ENCODE measurements at regions not wholly inside any gene's neighbourhood (a gene's known extent, or its start where the extent isn't known, plus 50 kb on each side); places are given as distances from the start of the nearest gene placed in this dataset.

GRCh38 chr10:3499120-3499519 is 285.9 kb downstream of the KLF6 start:
- H3K36me3 ChIP-seq (ENCODE audit: control insufficient read depth, insufficient read depth, low read length) = no peaks in the 10 kb centered on the region
- 100% methylated on average over 2 of the region's 4 CpGs; no CpG with 5 or more reads in 1 of the 2 experiments for WGBS, 2 experiments (ENCODE audit: insufficient coverage in 2 of 2)
- peaks cover 4% of the 10 kb centered on the region for H3K4me1 ChIP-seq (ENCODE audit: control insufficient read depth, insufficient read depth, low read length, poor library complexity, severe bottlenecking)
- no peaks in the 10 kb centered on the region for H3K9me3 ChIP-seq (ENCODE audit: control insufficient read depth, low read length)
- H3K4me3 ChIP-seq (ENCODE audit: extremely low read depth, insufficient read depth, low read length, poor library complexity, severe bottlenecking) = no peak overlapping the region
- no peak overlapping the region for H3K27ac ChIP-seq (ENCODE audit: low read depth, low read length, severe bottlenecking)

GRCh38 chr10:3497581-3497980 is 287.4 kb downstream of the KLF6 start:
- Histone ChIP-seq H3K36me3 (ENCODE audit: control insufficient read depth, insufficient read depth, low read length) (no peaks in the 10 kb centered on the region), H3K4me3 (ENCODE audit: extremely low read depth, insufficient read depth, low read length, poor library complexity, severe bottlenecking) (no peak overlapping the region), H3K9me3 (ENCODE audit: control insufficient read depth, low read length) (no peaks in the 10 kb centered on the region), H3K27ac (ENCODE audit: low read depth, low read length, severe bottlenecking) (no peak overlapping the region), H3K4me1 (ENCODE audit: control insufficient read depth, insufficient read depth, low read length, poor library complexity, severe bottlenecking) (peaks cover 4% of the 10 kb centered on the region)
- 70 to 100% methylated on average over 2 of the region's 7 CpGs for whole genome bisulfite sequencing, 2 experiments (ENCODE audit: insufficient coverage in 2 of 2)

- Histone ChIP-seq H3K27ac (ENCODE audit: low read depth, low read length, severe bottlenecking) (no peak overlapping the region), H3K36me3 (ENCODE audit: control insufficient read depth, insufficient read depth, low read length) (no peaks in the 10 kb centered on the region), H3K4me3 (ENCODE audit: extremely low read depth, insufficient read depth, low read length, poor library complexity, severe bottlenecking) (no peak overlapping the region), H3K4me1 (ENCODE audit: control insufficient read depth, insufficient read depth, low read length, poor library complexity, severe bottlenecking) (peaks cover 4% of the 10 kb centered on the region), H3K9me3 (ENCODE audit: control insufficient read depth, low read length) (no peaks in the 10 kb centered on the region)
- WGBS, 2 experiments (ENCODE audit: insufficient coverage in 2 of 2) = 82 to 89% methylated on average over 6 to 7 of the region's 7 CpGs
These were observed 288.9 kb downstream of the KLF6 start for GRCh38 chr10:3496138-3496537.

DNA sequence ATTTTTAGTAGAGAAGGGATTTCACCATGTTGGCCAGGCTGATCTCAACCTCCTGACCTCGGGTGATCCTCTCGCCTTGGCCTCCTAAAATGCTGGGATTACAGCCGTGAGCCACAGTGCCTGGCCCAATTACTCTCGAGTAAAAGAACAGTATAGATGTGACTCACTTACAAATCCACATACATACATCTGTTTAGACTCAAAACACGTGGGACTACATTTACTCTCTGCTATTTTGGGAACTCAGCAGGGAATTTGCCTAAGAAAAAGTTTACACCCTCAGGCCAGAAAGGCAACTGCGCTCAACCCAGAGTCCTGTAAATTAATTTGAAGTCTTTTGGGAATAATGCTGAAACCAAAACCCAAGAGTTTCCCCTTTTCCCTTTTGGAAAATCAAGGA is 289.7 kb downstream of the KLF6 start:
- Histone ChIP-seq H3K27ac (ENCODE audit: low read depth, low read length, severe bottlenecking) (no peak overlapping the region), H3K4me1 (ENCODE audit: control insufficient read depth, insufficient read depth, low read length, poor library complexity, severe bottlenecking) (peaks cover 4% of the 10 kb centered on the region), H3K9me3 (ENCODE audit: control insufficient read depth, low read length) (no peaks in the 10 kb centered on the region), H3K36me3 (ENCODE audit: control insufficient read depth, insufficient read depth, low read length) (no peaks in the 10 kb centered on the region), H3K4me3 (ENCODE audit: extremely low read depth, insufficient read depth, low read length, poor library complexity, severe bottlenecking) (no peak overlapping the region)
- 88 to 93% methylated on average over 4 of the region's 6 CpGs for WGBS, 2 experiments (ENCODE audit: insufficient coverage in 2 of 2)

DNA sequence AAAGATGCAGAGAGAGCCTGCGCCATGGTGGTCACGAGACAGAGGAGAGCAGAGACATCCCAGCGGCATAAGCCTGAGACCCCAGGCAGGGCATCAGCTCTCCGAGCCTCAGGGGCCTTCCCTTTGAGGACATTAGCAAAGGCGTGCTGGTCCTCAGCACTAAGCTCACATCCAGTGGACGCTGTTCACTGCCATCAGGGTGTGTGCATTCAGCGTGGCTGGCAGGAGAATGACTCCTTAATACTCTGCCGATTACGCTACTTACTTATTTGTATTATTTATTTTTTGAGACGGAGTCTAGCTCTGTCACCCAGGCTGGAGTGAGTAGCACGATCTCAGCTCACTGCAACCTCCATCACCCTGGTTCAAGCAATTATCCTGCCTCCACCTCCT is 290.2 kb downstream of the KLF6 start:
- no peaks in the 10 kb centered on the region for H3K9me3 ChIP-seq (ENCODE audit: control insufficient read depth, low read length)
- 95 to 99% methylated on average over 4 to 7 of the region's 11 CpGs for whole genome bisulfite sequencing, 2 experiments (ENCODE audit: insufficient coverage in 2 of 2)
- no peak overlapping the region for H3K4me3 ChIP-seq (ENCODE audit: extremely low read depth, insufficient read depth, low read length, poor library complexity, severe bottlenecking)
- peaks cover 4% of the 10 kb centered on the region for H3K4me1 ChIP-seq (ENCODE audit: control insufficient read depth, insufficient read depth, low read length, poor library complexity, severe bottlenecking)
- no peak overlapping the region for H3K27ac ChIP-seq (ENCODE audit: low read depth, low read length, severe bottlenecking)
- no peaks in the 10 kb centered on the region for H3K36me3 ChIP-seq (ENCODE audit: control insufficient read depth, insufficient read depth, low read length)

GRCh38 chr10:3494131-3494837 is 290.7 kb downstream of the KLF6 start:
- Histone ChIP-seq H3K36me3 (ENCODE audit: control insufficient read depth, insufficient read depth, low read length) (no peaks in the 10 kb centered on the region), H3K9me3 (ENCODE audit: control insufficient read depth, low read length) (no peaks in the 10 kb centered on the region), H3K4me3 (ENCODE audit: extremely low read depth, insufficient read depth, low read length, poor library complexity, severe bottlenecking) (no peak overlapping the region), H3K4me1 (ENCODE audit: control insufficient read depth, insufficient read depth, low read length, poor library complexity, severe bottlenecking) (peaks cover under 1% of the 10 kb centered on the region), H3K27ac (ENCODE audit: low read depth, low read length, severe bottlenecking) (no peak overlapping the region)
- 92 to 95% methylated on average over 17 to 19 of the region's 22 CpGs for WGBS, 2 experiments (ENCODE audit: insufficient coverage in 2 of 2)

DNA sequence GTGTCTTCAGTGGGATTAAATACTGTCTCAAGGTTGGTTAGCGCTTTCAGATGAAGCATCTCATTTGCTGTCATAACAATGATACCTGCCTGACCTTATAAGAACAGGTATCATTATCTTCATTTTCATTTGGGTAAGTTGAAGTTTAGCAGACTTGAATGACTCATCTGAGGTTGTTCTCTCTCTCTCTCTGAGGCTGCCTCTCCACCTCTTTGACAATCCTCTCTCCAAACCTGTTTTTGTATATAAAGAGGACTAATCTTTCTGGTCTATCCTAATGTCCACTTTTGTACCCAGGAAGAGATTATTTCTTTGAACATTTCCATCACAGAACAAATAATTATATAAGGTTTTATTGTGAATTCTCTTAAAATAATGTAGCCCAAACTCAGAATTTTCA is 291.4 kb downstream of the KLF6 start:
- Histone ChIP-seq H3K27ac (ENCODE audit: low read depth, low read length, severe bottlenecking) (no peak overlapping the region), H3K4me1 (ENCODE audit: control insufficient read depth, insufficient read depth, low read length, poor library complexity, severe bottlenecking) (no peaks in the 10 kb centered on the region), H3K36me3 (ENCODE audit: control insufficient read depth, insufficient read depth, low read length) (no peaks in the 10 kb centered on the region), H3K4me3 (ENCODE audit: extremely low read depth, insufficient read depth, low read length, poor library complexity, severe bottlenecking) (no peak overlapping the region), H3K9me3 (ENCODE audit: control insufficient read depth, low read length) (no peaks in the 10 kb centered on the region)
- WGBS, 2 experiments (ENCODE audit: insufficient coverage in 2 of 2) = 80% methylated on average over 1 of the region's 1 CpG; no CpG with 5 or more reads in 1 of the 2 experiments

DNA sequence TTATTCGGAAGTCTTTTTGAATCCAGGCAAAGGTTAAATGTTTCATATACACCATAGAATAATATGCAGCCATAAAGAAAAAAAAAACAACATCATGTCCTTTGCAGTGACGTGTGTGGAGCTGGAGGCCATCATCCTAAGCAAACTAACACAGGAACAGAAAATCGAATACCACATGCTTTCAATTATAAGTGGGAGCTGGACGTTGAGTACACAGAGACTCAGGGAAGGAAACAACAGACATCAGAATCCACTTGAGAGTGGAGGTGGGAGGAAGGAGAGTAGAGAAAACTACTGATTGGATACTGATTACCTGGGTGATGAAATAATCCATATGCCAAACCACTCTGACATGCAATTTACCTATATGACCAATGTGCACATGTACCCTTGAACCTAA is 293.4 kb downstream of the KLF6 start:
- Histone ChIP-seq H3K9me3 (ENCODE audit: control insufficient read depth, low read length) (no peaks in the 10 kb centered on the region), H3K27ac (ENCODE audit: low read depth, low read length, severe bottlenecking) (no peak overlapping the region), H3K4me1 (ENCODE audit: control insufficient read depth, insufficient read depth, low read length, poor library complexity, severe bottlenecking) (peaks cover 8% of the 10 kb centered on the region), H3K4me3 (ENCODE audit: extremely low read depth, insufficient read depth, low read length, poor library complexity, severe bottlenecking) (no peak overlapping the region), H3K36me3 (ENCODE audit: control insufficient read depth, insufficient read depth, low read length) (no peaks in the 10 kb centered on the region)
- WGBS, 2 experiments (ENCODE audit: insufficient coverage in 2 of 2) = no CpG with 5 or more reads among the region's 4 CpGs

GRCh38 chr10:3487228-3487627 is 297.8 kb downstream of the KLF6 start:
- Histone ChIP-seq H3K4me1 (ENCODE audit: control insufficient read depth, insufficient read depth, low read length, poor library complexity, severe bottlenecking) (peaks cover 29% of the 10 kb centered on the region), H3K27ac (ENCODE audit: low read depth, low read length, severe bottlenecking) (no peak overlapping the region), H3K36me3 (ENCODE audit: control insufficient read depth, insufficient read depth, low read length) (no peaks in the 10 kb centered on the region), H3K9me3 (ENCODE audit: control insufficient read depth, low read length) (no peaks in the 10 kb centered on the region), H3K4me3 (ENCODE audit: extremely low read depth, insufficient read depth, low read length, poor library complexity, severe bottlenecking) (no peak overlapping the region)
- 45 to 75% methylated on average over 2 to 4 of the region's 4 CpGs for WGBS, 2 experiments (ENCODE audit: insufficient coverage in 2 of 2)

- Histone ChIP-seq H3K27ac (ENCODE audit: low read depth, low read length, severe bottlenecking) (peak overlapping the region; percentile 45), H3K4me1 (ENCODE audit: control insufficient read depth, insufficient read depth, low read length, poor library complexity, severe bottlenecking) (peaks cover 35% of the 10 kb centered on the region), H3K9me3 (ENCODE audit: control insufficient read depth, low read length) (no peaks in the 10 kb centered on the region), H3K36me3 (ENCODE audit: control insufficient read depth, insufficient read depth, low read length) (no peaks in the 10 kb centered on the region), H3K4me3 (ENCODE audit: extremely low read depth, insufficient read depth, low read length, poor library complexity, severe bottlenecking) (no peak overlapping the region)
- 75 to 79% methylated on average over 6 to 8 of the region's 12 CpGs for WGBS, 2 experiments (ENCODE audit: insufficient coverage in 2 of 2)
These were observed 298.5 kb downstream of the KLF6 start for GRCh38 chr10:3486346-3487065.
